IMR-90 (cell line): ENCODE measurements at regions not wholly inside any gene's neighbourhood (a gene's known extent, or its start where the extent isn't known, plus 50 kb on each side); places are given as distances from the start of the nearest gene placed in this dataset.

Experiments
- ATAC-seq: fragments of 200-7000 bp; cut with Tn5 transposase; 2 replicates; pipeline ENCODE4 v1.9.1; 2020; ENCODE audit warnings: low read depth, mild to moderate bottlenecking, moderate library complexity
- BruUV-seq: library from RNA; stranded (reverse); fragments of 400-500 nt; replicated peaks from 2 replicates; lab custom pipeline; 2021; lab: Mats Ljungman, UMichigan
- CTCF ChIA-PET: fragments of 300-600 bp; formaldehyde crosslinking; extraction: SDS; loops from one replicate; lab custom pipeline; 2021; ENCODE audit warnings: antibody characterized with exemption; lab: Yijun Ruan, JAX
- POLR2A ChIA-PET: fragments of 300-600 bp; sonication (Branson Sonifier 250); formaldehyde crosslinking; loops from one replicate; lab custom pipeline; 2022; ENCODE audit warnings: antibody characterized with exemption; ENCODE audit not compliant: unreplicated experiment; lab: Charles Lee
- DNase-seq: peaks from one replicate; pipeline ENCODE4 v3.0.0; 2013
- H2AFZ ChIP-seq: replicated peaks from 2 replicates; pipeline ENCODE3; 2013; ENCODE audit warnings: low read length, mild to moderate bottlenecking; ENCODE audit not compliant: poor library complexity
- H2AK5ac ChIP-seq: 2 replicates; pipeline ENCODE4 v1.6.1; 2013; ENCODE audit warnings: low read depth, low read length, inconsistent platforms
- H2AK9ac ChIP-seq: replicated peaks from 2 replicates; pipeline ENCODE3; 2013; ENCODE audit warnings: mild to moderate bottlenecking, low read depth, low read length, moderate library complexity; ENCODE audit not compliant: poor library complexity
- H2BK120ac ChIP-seq: 2 replicates; pipeline ENCODE4 v1.6.1; 2013; ENCODE audit warnings: low read depth, low read length, inconsistent platforms
- H2BK15ac ChIP-seq: 3 replicates; pipeline ENCODE4 v1.6.1; 2013; ENCODE audit warnings: low read depth, low read length, inconsistent platforms
- H2BK20ac ChIP-seq: 2 replicates; pipeline ENCODE4 v1.6.1; 2013; ENCODE audit warnings: low read depth, mild to moderate bottlenecking, inconsistent platforms, low read length, moderate library complexity
- H2BK5ac ChIP-seq: 2 replicates; pipeline ENCODE4 v1.6.1; 2013; ENCODE audit warnings: mild to moderate bottlenecking, low read depth, low read length, inconsistent platforms; ENCODE audit not compliant: poor library complexity, severe bottlenecking
- H3K14ac ChIP-seq: replicated peaks from 2 replicates; pipeline ENCODE4 v1.6.1; 2013; ENCODE audit warnings: low read depth, low read length, inconsistent platforms
- H3K18ac ChIP-seq: 2 replicates; pipeline ENCODE4 v1.6.1; 2013; ENCODE audit warnings: low read depth, low read length, control low read depth
- H3K23ac ChIP-seq: 2 replicates; pipeline ENCODE4 v1.6.1; 2013; ENCODE audit warnings: low read depth, low read length, inconsistent platforms
- H3K27ac ChIP-seq: 2 replicates; pipeline ENCODE4 v1.5.1; 2013; ENCODE audit warnings: mild to moderate bottlenecking, control low read depth, low read length; ENCODE audit not compliant: insufficient read depth
- H3K27me3 ChIP-seq: 2 replicates; pipeline ENCODE4 v1.6.1; 2013; ENCODE audit warnings: low read length; ENCODE audit not compliant: control insufficient read depth, insufficient read depth
- H3K36me3 ChIP-seq: 2 replicates; pipeline ENCODE4 v1.6.1; 2013; ENCODE audit warnings: low read length, mixed read lengths; ENCODE audit not compliant: control insufficient read depth, insufficient read depth
- H3K4ac ChIP-seq: 2 replicates; pipeline ENCODE4 v1.6.1; 2013; ENCODE audit warnings: low read depth, low read length, inconsistent platforms
- H3K4me1 ChIP-seq: 2 replicates; pipeline ENCODE4 v1.6.1; 2013; ENCODE audit warnings: low read length, mixed read lengths; ENCODE audit not compliant: control insufficient read depth, insufficient read depth
- H3K4me2 ChIP-seq: 2 replicates; pipeline ENCODE4 v1.6.1; 2013; ENCODE audit warnings: low read depth, mild to moderate bottlenecking, control low read depth, low read length, moderate library complexity
- H3K4me3 ChIP-seq: 2 replicates; pipeline ENCODE4 v1.5.1; 2013; ENCODE audit warnings: low read depth, mild to moderate bottlenecking, control low read depth, low read length, moderate library complexity; ENCODE audit not compliant: insufficient read depth
- H3K56ac ChIP-seq: 2 replicates; pipeline ENCODE4 v1.6.1; 2013; ENCODE audit warnings: low read length, inconsistent platforms; ENCODE audit not compliant: insufficient read depth; ENCODE audit errors: extremely low read depth
- H3K79me1 ChIP-seq, 2 experiments: 2 replicates each; pipeline ENCODE4 v1.6.1; 2013; ENCODE audit warnings: low read length in 2 of 2, inconsistent platforms in 1 of 2, low read depth in 1 of 2
- H3K9ac ChIP-seq: 2 replicates; pipeline ENCODE4 v1.6.1; 2013; ENCODE audit warnings: low read depth, low read length, control low read depth
- H3K9me1 ChIP-seq: 2 replicates; pipeline ENCODE4 v1.6.1; 2013; ENCODE audit warnings: low read length, inconsistent platforms; ENCODE audit not compliant: insufficient read depth
- H3K9me3 ChIP-seq: 2 replicates; pipeline ENCODE4 v1.6.1; 2013; ENCODE audit warnings: low read length; ENCODE audit not compliant: control insufficient read depth, insufficient read depth
- H4K20me1 ChIP-seq: 2 replicates; pipeline ENCODE4 v1.6.1; 2013; ENCODE audit warnings: low read length, inconsistent platforms; ENCODE audit not compliant: insufficient read depth
- H4K5ac ChIP-seq: 2 replicates; pipeline ENCODE4 v1.6.1; 2013; ENCODE audit warnings: mild to moderate bottlenecking, low read depth, low read length, control low read depth
- H4K8ac ChIP-seq, 2 experiments: 2 replicates each; pipeline ENCODE4 v1.6.1; 2013; ENCODE audit warnings: low read depth in 2 of 2, low read length in 2 of 2, control low read depth in 1 of 2, inconsistent platforms in 1 of 2
- H4K91ac ChIP-seq: 2 replicates; pipeline ENCODE4 v1.6.1; 2013; ENCODE audit warnings: low read depth, low read length, inconsistent platforms; ENCODE audit not compliant: insufficient read depth
- BHLHE40 ChIP-seq: fragments of 150-350 bp; IDR thresholded peaks from 2 replicates; pipeline ENCODE4 v1.6.1; 2016; ENCODE audit warnings: mild to moderate bottlenecking, low read depth, low read length
- WGBS, 2 experiments: methylation state at CpG; one replicate each; pipeline versions ENCODE4 v1.1.5 to v1.1.7; 2013; ENCODE audit warnings: missing lambda C conversion rate in 2 of 2; ENCODE audit not compliant: insufficient read length in 1 of 2; ENCODE audit errors: extremely low coverage in 2 of 2; 5-methylcytosine and 5-hydroxymethylcytosine counted together
- dilution Hi-C: fragments of 300-500 bp; cut with HindIII; formaldehyde crosslinking; loops from one replicate; pipeline ENCODE4 v1.14.3; 2018; ENCODE audit warnings: low sequenced_read_pairs; ENCODE audit not compliant: unreplicated experiment
- in situ Hi-C: fragments of 300-500 bp; cut with MboI; formaldehyde crosslinking; loops from 3 replicates; pipeline ENCODE4 v1.14.3; 2019; ENCODE audit warnings: low sequenced_read_pairs, inconsistent platforms, mixed read lengths
- intact Hi-C: fragments of 100-400 bp; cut with micrococcal nuclease; formaldehyde crosslinking; loops from 2 replicates; pipeline ENCODE4 v1.10.0; 2022

- Histone ChIP-seq H3K9me3 (peaks cover 3% of the 10 kb centered on the region; the same call in 1 of the 2 replicates), H2AK9ac (peak overlapping the region; percentile 71), H3K27ac (no peak overlapping the region; the same call in 1 of the 2 replicates), H3K14ac (peak overlapping the region; percentile 16), H3K23ac (no peak overlapping the region; the same call in 1 of the 2 replicates), H3K9ac (no peak overlapping the region), H3K4me1 (peaks cover 17% of the 10 kb centered on the region), H2BK15ac (peak overlapping the region; percentile 83), H3K18ac (peak overlapping the region; percentile 40; the same call in 1 of the 2 replicates), H2AFZ (no peak overlapping the region), H3K27me3 (no peaks in the 10 kb centered on the region), H3K36me3 (no peaks in the 10 kb centered on the region), H4K20me1 (no peaks in the 10 kb centered on the region), H3K56ac (no peak overlapping the region), H2AK5ac (peak overlapping the region; percentile 89), H2BK120ac (peak overlapping the region; percentile 87), H2BK5ac (peak overlapping the region; percentile 62), H4K5ac (no peak overlapping the region), H3K9me1 (peaks cover 13% of the 10 kb centered on the region), H4K8ac (peak overlapping the region; percentile 63 to 85), H3K79me1 (peaks cover 0 to 6% of the 10 kb centered on the region in 2 experiments; a peak in 2 of 4 replicates), H3K4ac (peak overlapping the region; percentile 61), H2BK20ac (peak overlapping the region; percentile 86), H3K4me3 (no peak overlapping the region), H4K91ac (peak overlapping the region; percentile 72), H3K4me2 (no peak overlapping the region)
- ChIA-PET POLR2A (no interaction called here), CTCF (interaction anchor here (2.5 kb wide), 1 partner anchor 11 kb away, joined by 8 read pairs; no protein-coding TSS in a partner anchor)
- no peak for DNase-seq
- WGBS, 2 experiments: 50% methylated on average over 2 of the region's 5 CpGs; no CpG with 5 or more reads in 1 of the 2 experiments
- ATAC-seq: no peak
- no TSS peak for BruUV-seq
- in situ Hi-C loops (no loop called here), dilution Hi-C loops (no loop called here), intact Hi-C loops (no loop called here)
- no peak for TF ChIP-seq BHLHE40
These were observed 134.3 kb downstream of the SOCS6 start for GRCh38 chr18:70423120-70423519.
